ENCODE measurements at regions not wholly inside any gene's neighbourhood (a gene's known extent, or its start where the extent isn't known, plus 50 kb on each side); places are given as distances from the start of the nearest gene placed in this dataset.

DNA sequence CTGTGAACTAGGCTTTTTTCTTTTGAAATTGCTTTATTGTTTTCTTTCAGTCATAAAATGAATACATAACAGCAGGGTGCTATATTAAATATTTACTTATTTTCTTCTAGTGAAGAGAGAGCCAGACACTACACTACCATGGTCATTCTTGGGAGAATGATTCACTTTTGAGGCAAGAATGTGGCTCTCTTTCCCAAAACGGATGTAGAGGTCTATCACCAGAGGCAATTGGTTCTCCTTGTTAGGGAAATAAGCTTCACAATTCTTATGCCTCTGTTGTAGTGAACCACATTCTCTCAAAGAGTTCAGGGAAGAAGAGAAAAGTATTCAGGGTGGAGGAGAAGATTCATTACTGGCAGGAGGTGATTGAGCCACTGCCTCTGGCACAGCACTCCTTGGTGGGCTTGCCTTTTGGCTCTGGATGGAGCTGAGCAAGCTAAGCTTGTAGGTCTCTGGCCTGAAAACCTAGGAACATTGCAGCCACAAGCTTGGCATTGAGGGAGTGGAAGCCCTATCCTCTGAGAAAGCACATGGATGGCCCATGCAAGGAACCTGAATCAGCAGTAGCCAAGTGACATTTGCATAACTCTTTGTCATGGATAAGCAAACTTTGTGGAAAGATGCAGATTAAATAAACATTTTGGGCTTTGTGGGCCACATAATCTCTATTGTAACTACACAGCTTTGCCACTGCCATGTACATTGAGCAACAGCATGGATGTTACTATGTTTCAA lies 179.0 kb upstream of the TNC start:
- Mint-ChIP-seq H3K36me3 (no peaks in the 10 kb centered on the region), H3K27ac (peak overlapping the region; percentile 8; the same call in 1 of the 2 replicates), H3K27me3 (ENCODE audit: low read depth) (no peaks in the 10 kb centered on the region; the same call in 1 of the 2 replicates), H3K4me3 (no peak overlapping the region), H3K9me3 (peaks cover 9% of the 10 kb centered on the region), H3K4me1 (peaks cover 23% of the 10 kb centered on the region)
- ChIA-PET CTCF (no interaction called here), POLR2A (no interaction called here)
- TF ChIP-seq SP1 (CRISPR knock-in tag; conservative IDR thresholded peaks at IDR 0.05) (no peak), NR3C1 (CRISPR knock-in tag; conservative IDR thresholded peaks at IDR 0.05; ENCODE audit: low read depth) (no peak), FOXP4 (CRISPR knock-in tag; IDR thresholded peaks at IDR 0.05) (peak; percentile 31; the same call in 1 of the 2 replicates)
- ATAC-seq (peak; percentile 86), DNase-seq (ENCODE audit: low spot score) (no peak)

- TF ChIP-seq TCF7 (CRISPR knock-in tag; IDR thresholded peaks at IDR 0.05; ENCODE audit: low read depth) = no peak
- no peak for TF ChIP-seq ZBTB21 (CRISPR knock-in tag; IDR thresholded peaks at IDR 0.05; ENCODE audit: borderline replicate concordance)
- no peak for TF ChIP-seq NFATC4 (CRISPR knock-in tag; IDR thresholded peaks at IDR 0.05)
- no peak for TF ChIP-seq RELA (CRISPR knock-in tag; IDR thresholded peaks at IDR 0.05; ENCODE audit: borderline replicate concordance)
- no peak for TF ChIP-seq MYBL2 (CRISPR knock-in tag; IDR thresholded peaks at IDR 0.05)
- TF ChIP-seq NR1H2 (CRISPR knock-in tag; IDR thresholded peaks at IDR 0.05) = no peak
- no peak for TF ChIP-seq FOXP4 (CRISPR knock-in tag; IDR thresholded peaks at IDR 0.05)
- no peak for TF ChIP-seq RORB (CRISPR knock-in tag; IDR thresholded peaks at IDR 0.05)
- TF ChIP-seq GABPB1 (CRISPR knock-in tag; IDR thresholded peaks at IDR 0.05) = no peak
- TF ChIP-seq TP53 (CRISPR knock-in tag; IDR thresholded peaks at IDR 0.05) = no peak
- TF ChIP-seq, protein P1, sequence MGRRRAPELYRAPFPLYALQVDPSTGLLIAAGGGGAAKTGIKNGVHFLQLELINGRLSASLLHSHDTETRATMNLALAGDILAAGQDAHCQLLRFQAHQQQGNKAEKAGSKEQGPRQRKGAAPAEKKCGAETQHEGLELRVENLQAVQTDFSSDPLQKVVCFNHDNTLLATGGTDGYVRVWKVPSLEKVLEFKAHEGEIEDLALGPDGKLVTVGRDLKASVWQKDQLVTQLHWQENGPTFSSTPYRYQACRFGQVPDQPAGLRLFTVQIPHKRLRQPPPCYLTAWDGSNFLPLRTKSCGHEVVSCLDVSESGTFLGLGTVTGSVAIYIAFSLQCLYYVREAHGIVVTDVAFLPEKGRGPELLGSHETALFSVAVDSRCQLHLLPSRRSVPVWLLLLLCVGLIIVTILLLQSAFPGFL (CRISPR knock-in tag; IDR thresholded peaks at IDR 0.05; ENCODE audit: borderline replicate concordance) = no peak
- no peak for TF ChIP-seq OVOL2 (CRISPR knock-in tag; IDR thresholded peaks at IDR 0.05; ENCODE audit: borderline replicate concordance)
- TF ChIP-seq ATF1 (CRISPR knock-in tag; IDR thresholded peaks at IDR 0.05) = no peak
- TF ChIP-seq ZNF416 (CRISPR knock-in tag; IDR thresholded peaks at IDR 0.05) = no peak
- ATAC-seq (no peak), DNase-seq (ENCODE audit: low spot score) (no peak)
- Mint-ChIP-seq H3K36me3 (no peaks in the 10 kb centered on the region), H3K27ac (no peak overlapping the region), H3K4me3 (no peak overlapping the region), H3K27me3 (ENCODE audit: low read depth) (no peaks in the 10 kb centered on the region; the same call in 1 of the 2 replicates), H3K4me1 (peaks cover 21% of the 10 kb centered on the region), H3K9me3 (peaks cover 9% of the 10 kb centered on the region)
- CTCF ChIA-PET = no interaction called here
- POLR2A ChIA-PET = no interaction called here
Measured at GRCh38 chr9:115300116-115300515, 182.2 kb upstream of the TNC start.

- Mint-ChIP-seq H3K27me3 (ENCODE audit: low read depth) (no peaks in the 10 kb centered on the region; the same call in 1 of the 2 replicates), H3K4me3 (no peak overlapping the region), H3K27ac (no peak overlapping the region), H3K4me1 (peaks cover 20% of the 10 kb centered on the region), H3K36me3 (no peaks in the 10 kb centered on the region), H3K9me3 (peaks cover 9% of the 10 kb centered on the region)
- ChIA-PET POLR2A (no interaction called here), CTCF (no interaction called here)
- DNase-seq (ENCODE audit: low spot score) (no peak), ATAC-seq (no peak)
- TF ChIP-seq, protein P2, sequence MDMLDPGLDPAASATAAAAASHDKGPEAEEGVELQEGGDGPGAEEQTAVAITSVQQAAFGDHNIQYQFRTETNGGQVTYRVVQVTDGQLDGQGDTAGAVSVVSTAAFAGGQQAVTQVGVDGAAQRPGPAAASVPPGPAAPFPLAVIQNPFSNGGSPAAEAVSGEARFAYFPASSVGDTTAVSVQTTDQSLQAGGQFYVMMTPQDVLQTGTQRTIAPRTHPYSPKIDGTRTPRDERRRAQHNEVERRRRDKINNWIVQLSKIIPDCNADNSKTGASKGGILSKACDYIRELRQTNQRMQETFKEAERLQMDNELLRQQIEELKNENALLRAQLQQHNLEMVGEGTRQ (CRISPR knock-in tag; IDR thresholded peaks at IDR 0.05) = no peak
- TF ChIP-seq CREB1 (CRISPR knock-in tag; IDR thresholded peaks at IDR 0.05) (no peak), MYBL2 (CRISPR knock-in tag; IDR thresholded peaks at IDR 0.05) (no peak), HMGA2 (CRISPR knock-in tag; IDR thresholded peaks at IDR 0.05) (no peak), ZNF263 (CRISPR knock-in tag; IDR thresholded peaks at IDR 0.05; ENCODE audit: low read depth) (no peak)
- TF ChIP-seq, protein P3, sequence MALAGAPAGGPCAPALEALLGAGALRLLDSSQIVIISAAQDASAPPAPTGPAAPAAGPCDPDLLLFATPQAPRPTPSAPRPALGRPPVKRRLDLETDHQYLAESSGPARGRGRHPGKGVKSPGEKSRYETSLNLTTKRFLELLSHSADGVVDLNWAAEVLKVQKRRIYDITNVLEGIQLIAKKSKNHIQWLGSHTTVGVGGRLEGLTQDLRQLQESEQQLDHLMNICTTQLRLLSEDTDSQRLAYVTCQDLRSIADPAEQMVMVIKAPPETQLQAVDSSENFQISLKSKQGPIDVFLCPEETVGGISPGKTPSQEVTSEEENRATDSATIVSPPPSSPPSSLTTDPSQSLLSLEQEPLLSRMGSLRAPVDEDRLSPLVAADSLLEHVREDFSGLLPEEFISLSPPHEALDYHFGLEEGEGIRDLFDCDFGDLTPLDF (CRISPR knock-in tag; IDR thresholded peaks at IDR 0.05) = no peak
- TF ChIP-seq, protein P4, sequence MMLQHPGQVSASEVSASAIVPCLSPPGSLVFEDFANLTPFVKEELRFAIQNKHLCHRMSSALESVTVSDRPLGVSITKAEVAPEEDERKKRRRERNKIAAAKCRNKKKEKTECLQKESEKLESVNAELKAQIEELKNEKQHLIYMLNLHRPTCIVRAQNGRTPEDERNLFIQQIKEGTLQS (CRISPR knock-in tag; conservative IDR thresholded peaks at IDR 0.05) = no peak
Measured at GRCh38 chr9:115300874-115301273, 182.9 kb upstream of the TNC start.
